Brain microvascular endothelial cell (primary cell): ENCODE measurements at regions not wholly inside any gene's neighbourhood (a gene's known extent, or its start where the extent isn't known, plus 50 kb on each side); places are given as distances from the start of the nearest gene placed in this dataset.

Experiments used
- DNase-seq: peaks from one replicate; pipeline ENCODE4 v3.0.0-alpha.2; 2020
- H3K27ac ChIP-seq: fragments of 250-450 bp; sonication (Bioruptor Pico); 2 replicates; pipeline ENCODE4 v1.5.1; 2020; ENCODE audit warnings: mild to moderate bottlenecking, moderate library complexity
- H3K27me3 ChIP-seq: fragments of 250-450 bp; sonication (Bioruptor Pico); replicated peaks from 2 replicates; pipeline ENCODE4 v1.5.1; 2020; ENCODE audit warnings: mild to moderate bottlenecking
- H3K36me3 ChIP-seq: fragments of 250-450 bp; sonication (Bioruptor Pico); replicated peaks from 2 replicates; pipeline ENCODE4 v1.5.1; 2020; ENCODE audit warnings: mild to moderate bottlenecking
- H3K4me3 ChIP-seq: 2 replicates; pipeline ENCODE4 v1.5.1; 2011; ENCODE audit warnings: low read depth, mild to moderate bottlenecking, control low read depth, low read length, moderate library complexity
- in situ Hi-C: cut with HindIII; loops from 2 replicates; pipeline ENCODE4 v1.10.0; 2017; ENCODE audit warnings: low sequenced_read_pairs, low pct_ligation_motif_present
- TF ChIP-seq, protein P1 (sequence below): IDR thresholded peaks from 2 replicates; pipeline ENCODE4 v1.5.1; 2011; ENCODE audit warnings: low read depth, mild to moderate bottlenecking, moderate library complexity, low read length, control low read depth, inconsistent platforms; ENCODE audit errors: missing control alignments

GRCh38 chr1:47646676-47647075 is 208.8 kb downstream of the FOXD2 start:
- in situ Hi-C loops, result no loop called here
- DNase-seq, result no peak

GRCh38 chr1:47647327-47647845 is 209.5 kb downstream of the FOXD2 start:
- no peaks in the 10 kb centered on the region for H3K27me3 ChIP-seq
- in situ Hi-C loops, result no loop called here
- no peak overlapping the region for H3K27ac ChIP-seq
- no peak overlapping the region for H3K4me3 ChIP-seq
- DNase-seq, result no peak
- TF ChIP-seq, protein P1, sequence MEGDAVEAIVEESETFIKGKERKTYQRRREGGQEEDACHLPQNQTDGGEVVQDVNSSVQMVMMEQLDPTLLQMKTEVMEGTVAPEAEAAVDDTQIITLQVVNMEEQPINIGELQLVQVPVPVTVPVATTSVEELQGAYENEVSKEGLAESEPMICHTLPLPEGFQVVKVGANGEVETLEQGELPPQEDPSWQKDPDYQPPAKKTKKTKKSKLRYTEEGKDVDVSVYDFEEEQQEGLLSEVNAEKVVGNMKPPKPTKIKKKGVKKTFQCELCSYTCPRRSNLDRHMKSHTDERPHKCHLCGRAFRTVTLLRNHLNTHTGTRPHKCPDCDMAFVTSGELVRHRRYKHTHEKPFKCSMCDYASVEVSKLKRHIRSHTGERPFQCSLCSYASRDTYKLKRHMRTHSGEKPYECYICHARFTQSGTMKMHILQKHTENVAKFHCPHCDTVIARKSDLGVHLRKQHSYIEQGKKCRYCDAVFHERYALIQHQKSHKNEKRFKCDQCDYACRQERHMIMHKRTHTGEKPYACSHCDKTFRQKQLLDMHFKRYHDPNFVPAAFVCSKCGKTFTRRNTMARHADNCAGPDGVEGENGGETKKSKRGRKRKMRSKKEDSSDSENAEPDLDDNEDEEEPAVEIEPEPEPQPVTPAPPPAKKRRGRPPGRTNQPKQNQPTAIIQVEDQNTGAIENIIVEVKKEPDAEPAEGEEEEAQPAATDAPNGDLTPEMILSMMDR, result no peak
- no peaks in the 10 kb centered on the region for H3K36me3 ChIP-seq

More at GRCh38 chr1:47646676-47647075, 208.8 kb downstream of the FOXD2 start:
- Histone ChIP-seq H3K27ac (no peak overlapping the region), H3K36me3 (no peaks in the 10 kb centered on the region), H3K27me3 (no peaks in the 10 kb centered on the region), H3K4me3 (no peak overlapping the region)
- TF ChIP-seq, protein P1, result no peak

DNA sequence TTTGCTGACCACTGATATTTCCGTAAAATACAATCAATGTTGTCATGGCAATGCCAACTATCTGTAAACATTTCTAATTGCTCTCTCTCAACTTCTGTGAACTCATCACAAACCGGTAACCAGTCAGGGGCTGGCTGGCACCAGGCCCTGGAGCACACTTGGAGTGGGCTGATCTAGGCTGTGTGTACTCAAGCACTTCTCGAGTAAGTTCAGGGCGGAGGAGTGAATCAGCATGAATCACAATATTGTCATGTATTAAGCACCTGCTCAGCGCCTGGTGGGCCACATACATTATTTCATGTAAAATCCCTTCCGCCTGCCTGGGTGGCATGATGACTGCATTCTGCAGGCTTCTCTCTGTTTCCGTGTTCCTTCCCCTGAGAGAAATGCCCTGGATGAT is 212.4 kb downstream of the FOXD2 start:
- DNase-seq, result peak; percentile 96
- TF ChIP-seq, protein P1, result no peak
- in situ Hi-C loops, result no loop called here
- Histone ChIP-seq H3K36me3 (no peaks in the 10 kb centered on the region), H3K27me3 (no peaks in the 10 kb centered on the region), H3K4me3 (no peak overlapping the region), H3K27ac (peak overlapping the region; percentile 23)

- Histone ChIP-seq H3K27me3 (no peaks in the 10 kb centered on the region), H3K4me3 (no peak overlapping the region), H3K36me3 (no peaks in the 10 kb centered on the region), H3K27ac (no peak overlapping the region)
- in situ Hi-C loops, result no loop called here
- TF ChIP-seq, protein P1, result no peak
- no peak for DNase-seq
Measured at GRCh38 chr1:47650611-47651010, 212.8 kb downstream of the FOXD2 start.

DNA sequence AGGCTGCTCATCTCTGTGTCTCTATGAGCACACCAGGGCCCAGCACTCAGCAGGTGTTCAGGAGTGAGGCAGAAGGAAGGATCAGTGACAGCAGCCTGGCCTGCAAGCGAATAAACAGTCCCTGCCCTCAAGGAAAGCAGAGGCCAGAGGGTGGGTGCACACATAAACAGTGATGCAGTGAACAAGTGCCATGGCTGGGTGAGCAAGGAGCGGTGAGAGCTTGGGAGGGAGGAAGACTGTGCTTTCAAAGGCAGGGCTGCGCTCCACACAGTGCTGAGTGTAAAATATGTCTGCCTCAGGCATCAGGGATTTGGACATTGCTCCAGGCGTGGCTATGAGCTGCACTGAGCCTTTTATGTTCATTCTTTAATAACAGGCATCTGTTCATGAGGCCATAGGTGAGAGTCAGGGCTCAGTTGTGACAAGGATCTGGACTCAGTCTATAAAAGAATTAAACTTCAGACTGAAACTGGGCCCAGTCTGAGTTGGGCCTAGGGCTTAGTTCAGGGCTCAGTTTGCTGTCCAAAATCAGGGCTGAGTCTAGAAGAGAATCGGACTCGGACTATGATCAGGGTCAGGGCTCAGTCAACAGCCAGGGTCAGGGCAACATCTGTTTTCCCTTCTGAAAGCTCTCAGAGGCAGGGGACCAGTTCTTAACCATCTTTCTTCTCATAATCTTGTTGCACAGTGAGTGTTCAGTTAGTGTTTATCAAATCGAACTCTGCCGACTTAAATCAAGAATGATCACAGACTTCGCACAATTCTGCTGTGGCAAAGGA is 213.7 kb downstream of the FOXD2 start:
- no peak for DNase-seq
- TF ChIP-seq, protein P1, result no peak
- Histone ChIP-seq H3K27me3 (no peaks in the 10 kb centered on the region), H3K4me3 (no peak overlapping the region), H3K36me3 (no peaks in the 10 kb centered on the region), H3K27ac (no peak overlapping the region)
- in situ Hi-C loops, result no loop called here
